Fibroblast of lung (primary cell): ENCODE measurements at regions not wholly inside any gene's neighbourhood (a gene's known extent, or its start where the extent isn't known, plus 50 kb on each side); places are given as distances from the start of the nearest gene placed in this dataset.

ENCODE experiments used
- DNase-seq, 2 donors: peaks; one replicate each; pipeline versions ENCODE4 v3.0.0 to v3.0.0-alpha.2; 2010; ENCODE audit warnings: low read depth in 2 of 2
- H2AFZ ChIP-seq: 2 replicates; pipeline ENCODE4 v1.5.1; 2012; ENCODE audit warnings: low read length, control low read depth, inconsistent platforms
- H3K27ac ChIP-seq: 2 replicates; pipeline ENCODE4 v1.5.1; 2011; ENCODE audit warnings: low read length, control low read depth; ENCODE audit not compliant: insufficient read depth
- H3K27me3 ChIP-seq: 2 replicates; pipeline ENCODE4 v1.5.1; 2011; ENCODE audit warnings: mild to moderate bottlenecking, low read length; ENCODE audit not compliant: control insufficient read depth, insufficient read depth
- H3K36me3 ChIP-seq: 2 replicates; pipeline ENCODE4 v1.5.1; 2011; ENCODE audit warnings: low read length; ENCODE audit not compliant: control insufficient read depth, insufficient read depth
- H3K4me1 ChIP-seq: 2 replicates; pipeline ENCODE4 v1.5.1; 2011; ENCODE audit warnings: low read length; ENCODE audit not compliant: control insufficient read depth, insufficient read depth; ENCODE audit errors: extremely low read depth
- H3K4me2 ChIP-seq: 2 replicates; pipeline ENCODE4 v1.5.1; 2011; ENCODE audit warnings: low read length, control low read depth; ENCODE audit not compliant: insufficient read depth; ENCODE audit errors: extremely low read depth
- H3K4me3 ChIP-seq, 4 experiments: fragments of 200-600 bp in 1 of 4; sonication (generic) in 1 of 4; replicated peaks in 1 of 4; 2 replicates each; pipeline ENCODE4 v1.5.1; 2011 to 2016; ENCODE audit warnings: low read length in 4 of 4, low read depth in 3 of 4, mild to moderate bottlenecking in 3 of 4, control low read depth in 2 of 4, inconsistent platforms in 1 of 4, mixed read lengths in 1 of 4; ENCODE audit not compliant: insufficient read depth in 1 of 4; ENCODE audit errors: control extremely low read depth in 1 of 4
- H3K79me2 ChIP-seq: 2 replicates; pipeline ENCODE4 v1.5.1; 2012; ENCODE audit warnings: mild to moderate bottlenecking, low read length, inconsistent platforms; ENCODE audit not compliant: control insufficient read depth, insufficient read depth
- H3K9ac ChIP-seq: 2 replicates; pipeline ENCODE4 v1.5.1; 2011; ENCODE audit warnings: mild to moderate bottlenecking, low read length, control low read depth; ENCODE audit not compliant: insufficient read depth
- H3K9me3 ChIP-seq: 2 replicates; pipeline ENCODE4 v1.5.1; 2012; ENCODE audit warnings: low read depth, low read length; ENCODE audit not compliant: control insufficient read depth, insufficient read depth
- H4K20me1 ChIP-seq: 2 replicates; pipeline ENCODE4 v1.5.1; 2011; ENCODE audit warnings: low read length; ENCODE audit not compliant: control insufficient read depth, insufficient read depth; ENCODE audit errors: extremely low read depth
- CTCF ChIP-seq, 2 donors: IDR thresholded peaks in 1 of 2; conservative IDR thresholded peaks in 1 of 2; 1 replicate in 1 of 2; 2 replicates in 1 of 2; pipeline ENCODE4 v1.5.1; 2011 to 2012; ENCODE audit warnings: low read length in 2 of 2, control low read depth in 1 of 2, inconsistent platforms in 1 of 2, low read depth in 1 of 2, mild to moderate bottlenecking in 1 of 2
- EZH2 ChIP-seq: IDR thresholded peaks from 2 replicates; pipeline ENCODE4 v1.5.1; 2012; ENCODE audit warnings: low read length, control low read depth, mild to moderate bottlenecking; ENCODE audit errors: missing control alignments

GRCh38 chr2:121021685-121022084 is 263.3 kb downstream of the TFCP2L1 start:
- Histone ChIP-seq H3K9me3 (no peaks in the 10 kb centered on the region), H3K27ac (no peak overlapping the region), H3K9ac (no peak overlapping the region), H3K4me2 (no peak overlapping the region), H3K36me3 (no peaks in the 10 kb centered on the region), H3K4me3 (no peak overlapping the region), H2AFZ (no peak overlapping the region), H3K4me1 (no peaks in the 10 kb centered on the region), H3K79me2 (no peaks in the 10 kb centered on the region), H3K27me3 (peaks cover 2% of the 10 kb centered on the region), H4K20me1 (no peaks in the 10 kb centered on the region)
- no peak for TF ChIP-seq EZH2
- no peak for TF ChIP-seq CTCF (conservative IDR thresholded peaks at IDR 0.05 in 1 of 2, IDR thresholded peaks at IDR 0.05 in 1 of 2; ENCODE audit: low read depth in 1 of 2, low read length in 2 of 2)
- no peak for DNase-seq

- TF ChIP-seq CTCF (conservative IDR thresholded peaks at IDR 0.05 in 1 of 2, IDR thresholded peaks at IDR 0.05 in 1 of 2; ENCODE audit: low read depth in 1 of 2, low read length in 2 of 2) (no peak), EZH2 (no peak)
- H3K79me2 ChIP-seq, result no peaks in the 10 kb centered on the region
- DNase-seq, result no peak
- H3K4me2 ChIP-seq, result no peak overlapping the region
- H3K9me3 ChIP-seq, result no peaks in the 10 kb centered on the region
- no peak overlapping the region for H3K9ac ChIP-seq
- H3K36me3 ChIP-seq, result no peaks in the 10 kb centered on the region
- H3K4me1 ChIP-seq, result no peaks in the 10 kb centered on the region
- H3K4me3 ChIP-seq, result no peak overlapping the region
- H3K27me3 ChIP-seq, result peaks cover 24% of the 10 kb centered on the region
- no peaks in the 10 kb centered on the region for H4K20me1 ChIP-seq
- H2AFZ ChIP-seq, result no peak overlapping the region
- H3K27ac ChIP-seq, result no peak overlapping the region
These were observed 256.4 kb downstream of the TFCP2L1 start for GRCh38 chr2:121028577-121028976.

- Histone ChIP-seq H2AFZ (no peak overlapping the region), H3K27me3 (peaks cover 32% of the 10 kb centered on the region), H3K27ac (no peak overlapping the region), H3K9ac (no peak overlapping the region), H3K4me3 (no peak overlapping the region), H4K20me1 (no peaks in the 10 kb centered on the region), H3K4me2 (no peak overlapping the region), H3K9me3 (no peaks in the 10 kb centered on the region), H3K4me1 (no peaks in the 10 kb centered on the region), H3K36me3 (no peaks in the 10 kb centered on the region), H3K79me2 (no peaks in the 10 kb centered on the region)
- DNase-seq, result no peak
- TF ChIP-seq EZH2, result no peak
These were observed 254.5 kb downstream of the TFCP2L1 start for GRCh38 chr2:121030523-121030922.
